HS-27A (cell line): ENCODE measurements at regions not wholly inside any gene's neighbourhood (a gene's known extent, or its start where the extent isn't known, plus 50 kb on each side); places are given as distances from the start of the nearest gene placed in this dataset.

Experiments used
- DNase-seq: peaks from one replicate; pipeline ENCODE4 v3.0.0-alpha.2; 2012; ENCODE audit warnings: low read depth, missing footprints

DNA sequence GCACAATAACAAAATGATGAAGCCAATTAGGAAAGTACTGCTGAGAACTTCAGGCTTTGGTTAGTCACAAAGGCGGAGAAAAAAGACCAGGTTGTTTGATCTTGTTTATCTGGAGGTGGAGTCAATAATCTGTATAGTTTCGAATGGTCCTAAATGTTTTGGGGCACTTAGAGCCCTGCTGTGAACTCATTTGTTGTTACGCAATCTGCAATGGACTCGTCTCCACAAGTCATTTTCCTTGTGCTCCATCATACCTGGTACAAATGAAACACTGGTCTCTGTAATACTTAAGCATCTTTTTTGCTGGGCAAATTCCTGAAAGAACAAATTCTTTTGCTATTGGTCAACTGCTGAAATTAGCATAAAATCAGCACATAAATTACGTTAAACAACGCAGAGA lies 430.5 kb downstream of the GATA3 start:
- DNase-seq = no peak

DNA sequence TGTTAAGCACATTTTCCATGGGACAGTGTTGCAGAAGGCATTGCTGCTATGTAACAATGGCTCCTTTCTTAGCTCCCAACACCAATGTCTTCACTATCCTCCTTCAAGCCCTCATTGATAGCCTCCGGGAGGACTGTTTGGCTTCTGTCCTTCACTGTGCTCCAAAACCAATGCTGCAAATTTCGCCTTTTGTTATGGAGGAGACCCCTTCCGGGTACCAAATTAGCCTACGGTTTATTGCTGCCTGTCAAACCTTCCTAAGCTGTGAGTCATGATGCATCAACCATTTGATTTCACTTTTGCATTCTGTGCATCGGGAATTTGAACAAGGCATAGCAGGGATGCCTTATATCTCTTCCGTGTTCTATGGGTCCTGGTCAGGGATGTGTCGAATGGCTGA lies 432.9 kb downstream of the GATA3 start:
- no peak for DNase-seq

DNA sequence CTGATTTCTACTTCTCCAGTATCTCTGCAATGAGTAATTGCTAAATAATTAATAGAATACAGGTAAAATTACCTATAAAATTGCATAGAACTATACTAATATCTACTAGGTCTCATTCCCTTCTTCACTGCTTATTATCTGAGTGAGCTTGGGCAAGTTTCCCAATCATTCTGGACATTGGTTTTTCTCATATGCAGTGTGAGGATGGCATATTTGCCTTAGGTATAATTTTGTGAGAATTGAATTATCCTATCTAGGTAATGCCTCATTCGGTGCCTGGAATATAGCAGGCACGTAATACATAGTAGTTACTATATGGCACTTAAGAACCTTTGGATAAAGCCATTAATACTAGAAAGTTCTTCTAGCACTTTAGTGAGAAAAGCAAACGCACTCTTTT lies 434.7 kb downstream of the GATA3 start:
- no peak for DNase-seq

DNA sequence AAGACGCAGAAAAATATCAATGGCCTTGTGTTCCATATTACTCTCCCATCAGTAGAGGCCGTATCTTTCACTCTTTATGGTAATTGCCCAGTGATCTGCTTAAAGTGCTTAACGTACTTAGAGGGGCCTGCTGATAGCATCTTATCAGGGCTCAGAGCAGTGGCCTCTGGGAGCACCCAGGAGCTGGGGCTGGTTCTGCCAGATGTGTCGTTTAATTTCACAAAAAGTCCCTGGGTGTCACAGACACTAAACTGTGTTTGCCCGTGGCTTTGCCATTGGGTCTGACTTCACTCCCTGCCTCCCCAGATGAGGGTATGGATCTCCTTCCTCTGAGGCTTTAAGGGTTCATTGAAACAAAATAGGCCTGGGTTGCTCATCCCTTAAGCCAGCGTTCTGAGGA lies 435.3 kb downstream of the GATA3 start:
- DNase-seq = no peak

DNA sequence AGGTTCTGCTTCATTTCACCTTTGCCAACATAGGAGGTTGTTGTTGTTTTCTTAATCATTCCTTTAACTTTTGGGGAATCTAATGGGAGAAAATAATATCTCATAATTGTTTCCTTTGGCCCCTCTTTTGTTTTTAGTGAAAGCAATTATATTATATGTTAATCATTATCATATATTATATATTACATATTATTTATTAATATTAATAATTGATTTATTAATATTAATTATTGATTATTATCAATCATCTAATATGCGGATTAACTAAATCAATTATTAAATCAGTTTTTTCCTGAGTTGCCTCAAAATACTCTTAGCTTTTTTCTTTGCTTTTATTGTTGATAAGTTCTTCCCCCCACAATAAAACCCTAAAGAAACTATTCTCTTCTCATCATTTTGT lies 443.8 kb downstream of the GATA3 start:
- no peak for DNase-seq

DNA sequence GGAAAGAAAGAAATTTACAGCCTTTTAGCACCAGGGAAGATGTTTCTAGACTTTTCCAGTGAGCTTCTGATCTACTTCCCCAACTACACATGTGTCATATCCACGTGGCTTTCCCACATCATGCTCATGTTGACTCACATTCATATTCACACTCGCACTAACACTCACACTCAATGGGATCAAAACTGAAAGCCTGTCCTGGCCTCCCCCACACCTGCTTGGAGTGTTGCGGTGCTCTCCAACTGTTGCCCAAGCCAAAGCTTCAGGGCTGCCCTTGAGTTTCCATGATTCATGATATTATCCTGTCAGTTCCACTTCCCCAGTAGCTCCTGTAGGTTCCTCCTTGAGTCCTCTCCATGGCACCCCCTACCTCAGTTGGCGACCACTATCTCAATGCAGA lies 444.4 kb downstream of the GATA3 start:
- no peak for DNase-seq

DNA sequence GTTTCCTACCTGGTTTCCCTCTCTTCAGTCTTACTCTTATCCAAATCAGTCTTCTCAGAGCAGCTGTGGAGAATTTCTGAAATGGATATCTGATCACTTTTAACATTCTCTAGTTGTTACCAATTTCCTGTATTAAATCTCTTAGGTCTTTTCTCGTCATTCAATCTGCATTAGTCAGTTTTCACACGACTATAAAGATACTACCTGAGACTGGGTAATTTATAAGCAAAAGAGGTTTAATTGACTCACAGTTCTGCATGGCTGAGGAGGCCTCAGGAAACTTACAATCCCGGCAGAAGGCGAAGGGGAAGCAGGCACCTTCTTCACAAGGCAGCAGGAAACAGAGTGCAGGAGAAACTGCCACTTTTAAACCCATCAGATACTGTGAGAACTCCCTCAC lies 444.8 kb downstream of the GATA3 start:
- no peak for DNase-seq

DNA sequence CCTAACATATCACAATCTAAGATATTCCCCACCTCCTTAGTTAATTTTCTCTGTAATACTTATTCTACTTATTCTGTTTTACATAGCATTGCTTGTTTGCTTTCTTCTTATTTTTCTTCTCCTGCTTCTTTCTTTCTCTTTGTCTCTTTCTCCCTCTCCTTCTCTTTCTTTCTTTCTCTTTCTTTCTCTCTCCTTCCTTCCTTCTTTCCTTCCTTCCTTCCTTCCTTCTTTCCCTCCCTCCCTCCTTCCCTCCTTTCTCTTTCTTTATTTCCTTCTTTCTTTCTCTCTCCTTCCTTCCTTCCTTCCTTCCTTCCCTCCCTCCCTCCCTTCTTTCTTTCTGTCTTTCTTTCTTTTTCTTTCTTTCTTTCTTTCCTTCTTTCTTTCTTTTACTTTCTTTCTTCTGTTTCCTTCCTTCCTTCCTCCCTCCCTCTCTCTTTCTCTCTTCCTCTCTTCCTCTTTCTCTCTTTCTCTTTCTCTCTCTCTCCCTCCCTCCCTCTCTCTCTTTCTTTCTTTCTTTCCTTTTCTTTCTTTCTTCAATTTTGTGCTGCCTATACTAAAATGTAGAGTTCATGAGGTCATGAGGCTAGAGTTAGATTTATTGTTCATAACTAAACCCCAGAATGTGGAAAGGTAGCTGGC lies 445.4 kb downstream of the GATA3 start:
- DNase-seq = no peak

DNA sequence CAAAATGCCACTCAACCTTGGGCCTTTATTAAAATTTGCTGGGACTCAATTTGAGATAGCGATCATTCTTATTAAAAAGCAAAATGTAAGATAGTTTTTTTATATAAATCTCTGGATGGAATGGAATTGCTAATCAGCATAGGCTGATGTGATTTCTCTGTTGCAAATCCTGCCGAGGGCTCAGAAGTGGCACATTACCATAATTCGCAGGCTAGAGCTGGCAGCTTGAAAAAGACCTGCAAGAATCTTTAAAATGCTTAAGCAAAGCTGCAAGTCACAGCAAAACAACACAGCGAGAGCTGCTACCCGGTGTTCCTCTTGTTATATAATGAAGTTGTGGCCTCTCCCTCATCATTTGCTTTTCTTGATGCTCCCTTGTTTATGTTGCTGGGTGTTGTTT lies 448.1 kb downstream of the GATA3 start:
- DNase-seq = no peak

DNA sequence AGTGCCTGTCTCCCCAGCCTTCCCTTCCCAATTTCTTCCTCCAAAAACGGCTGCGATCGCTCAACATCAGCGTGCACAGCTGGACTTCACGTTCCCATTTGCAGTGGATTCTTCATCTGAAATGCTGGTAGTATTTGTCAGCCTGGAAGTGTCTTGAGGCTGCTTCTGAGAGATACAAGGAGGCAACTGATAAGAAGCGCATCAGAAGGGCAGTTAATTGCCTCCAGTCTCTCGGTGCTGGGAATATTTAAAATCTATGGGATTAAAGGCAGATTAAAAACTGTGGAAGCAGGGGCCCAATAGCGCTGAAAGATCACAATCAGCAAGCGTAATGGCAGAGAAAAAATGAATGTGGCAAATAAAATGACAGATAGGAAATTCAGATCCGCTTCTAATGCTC lies 450.0 kb downstream of the GATA3 start:
- DNase-seq = no peak

DNA sequence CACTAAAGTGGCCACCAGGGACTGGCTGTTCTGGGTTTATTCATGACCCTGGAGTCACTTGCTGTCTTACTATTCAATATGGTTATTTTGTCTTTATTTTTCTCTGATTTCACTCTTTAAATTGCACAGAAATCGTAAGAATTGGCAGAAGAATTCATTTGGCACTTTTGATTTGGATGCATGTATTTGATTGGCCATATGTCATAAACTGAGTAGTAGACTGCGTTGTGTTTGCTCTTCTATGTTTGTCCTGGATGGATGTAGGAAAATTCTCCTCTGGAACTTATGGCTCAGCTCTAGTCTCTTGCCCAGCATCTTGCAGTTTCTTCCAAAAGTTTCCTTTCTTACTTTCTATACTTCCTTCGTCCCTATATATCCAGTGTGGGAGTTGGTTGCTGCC lies 452.7 kb downstream of the GATA3 start:
- DNase-seq = no peak

DNA sequence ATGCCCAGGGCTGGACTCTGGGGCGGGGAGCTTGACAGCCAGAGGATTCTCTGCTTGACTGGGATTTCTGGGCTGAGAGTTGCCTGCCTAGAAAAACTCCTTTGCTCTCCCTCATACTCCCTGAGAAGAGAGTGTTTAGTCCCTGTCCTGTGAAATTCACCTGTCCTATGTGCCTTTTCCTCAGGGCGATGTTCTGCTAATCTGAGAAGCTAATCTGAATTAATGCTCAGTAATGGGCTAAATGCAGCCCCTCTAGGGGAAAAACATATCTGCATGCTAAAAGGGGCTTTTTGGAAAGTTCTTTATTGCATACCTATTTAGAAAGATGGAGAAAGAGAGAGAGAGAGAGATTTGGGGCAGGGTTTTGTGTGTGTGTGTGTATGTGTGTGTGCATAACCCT lies 454.4 kb downstream of the GATA3 start:
- DNase-seq = no peak

DNA sequence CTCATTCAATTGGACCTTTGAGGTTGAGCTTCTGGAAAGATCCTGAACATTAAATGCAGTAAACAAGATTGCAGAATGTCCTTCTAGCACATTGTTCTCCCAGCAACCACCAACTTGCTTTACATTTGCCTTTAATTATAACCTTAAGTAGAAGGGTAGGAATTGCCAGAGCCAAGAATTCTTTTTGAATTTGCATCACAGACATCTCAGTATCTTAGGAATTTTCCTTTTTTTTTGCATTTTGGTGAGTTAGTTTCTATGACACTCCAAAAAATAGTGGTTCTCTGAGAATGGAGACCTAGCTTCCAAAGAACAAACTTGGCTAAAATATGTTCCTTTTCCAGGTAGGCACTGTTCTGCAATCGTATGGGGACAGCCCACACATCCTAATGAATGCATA lies 456.0 kb downstream of the GATA3 start:
- DNase-seq = no peak

DNA sequence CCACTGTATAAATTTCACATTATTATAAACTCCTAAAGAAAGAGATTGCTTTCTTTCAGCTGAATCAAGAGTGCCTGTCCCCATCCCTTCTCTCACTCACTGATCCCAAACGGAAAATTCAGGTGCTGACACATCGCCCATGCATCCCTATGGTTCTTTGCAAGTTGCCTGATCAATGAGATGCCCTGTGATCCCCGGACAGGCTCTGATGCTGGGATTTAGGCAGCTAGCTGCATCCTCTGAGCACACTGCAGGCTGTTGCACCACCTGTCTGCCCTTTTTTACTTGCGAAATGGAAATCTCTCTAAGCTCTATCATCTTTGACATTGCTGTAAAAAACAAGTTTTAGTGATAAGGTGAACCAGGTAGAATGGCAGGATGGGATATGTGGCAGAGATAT lies 456.5 kb downstream of the GATA3 start:
- DNase-seq = no peak

DNA sequence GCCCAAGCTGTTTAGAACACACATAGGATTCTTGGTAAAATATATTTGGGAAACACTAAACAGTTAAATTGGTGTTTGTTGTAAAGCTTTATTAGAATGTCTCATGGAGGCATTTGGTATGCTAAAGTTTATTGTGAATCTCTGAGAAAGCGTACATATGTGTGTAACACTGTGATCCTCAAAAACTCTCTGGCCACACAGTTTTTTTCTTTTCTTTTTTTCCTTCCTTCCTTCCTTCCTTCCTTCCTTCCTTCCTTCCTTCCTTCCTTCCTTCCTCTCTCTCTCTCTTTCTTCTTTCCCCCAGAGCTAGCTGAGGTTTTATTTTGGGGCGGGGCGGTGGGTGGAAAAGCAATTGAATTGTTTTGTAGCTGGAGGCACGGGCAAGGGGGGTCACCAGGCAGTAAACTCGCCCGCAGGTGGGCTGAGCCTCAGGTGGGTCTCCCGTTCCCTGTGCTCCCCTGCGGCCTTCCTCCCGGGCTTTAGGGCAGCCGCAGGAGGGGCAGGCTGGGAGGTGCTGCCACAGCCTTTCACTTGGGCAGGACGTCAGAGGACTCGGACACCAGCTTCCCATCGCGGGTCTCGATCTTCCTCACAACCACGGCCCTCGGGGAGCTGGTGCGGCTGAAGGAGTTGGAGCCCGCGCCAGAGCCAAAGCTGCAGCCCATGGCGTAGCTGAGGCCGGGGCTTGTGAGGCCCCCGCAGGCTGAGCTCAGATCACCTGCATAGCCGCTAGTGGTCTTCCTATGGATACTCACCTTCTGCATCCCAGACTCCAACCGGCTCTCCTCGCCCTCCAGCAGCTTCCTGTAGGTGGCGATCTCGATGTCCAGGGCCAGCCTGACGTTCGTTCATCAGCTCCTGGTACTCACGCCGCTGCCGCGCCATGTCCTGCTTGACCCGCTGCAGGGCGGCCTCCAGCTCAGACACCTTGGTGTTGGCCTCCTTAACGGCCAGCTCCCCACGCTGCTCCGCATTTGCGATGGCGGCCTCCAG lies 459.0 kb downstream of the GATA3 start:
- DNase-seq = no peak

DNA sequence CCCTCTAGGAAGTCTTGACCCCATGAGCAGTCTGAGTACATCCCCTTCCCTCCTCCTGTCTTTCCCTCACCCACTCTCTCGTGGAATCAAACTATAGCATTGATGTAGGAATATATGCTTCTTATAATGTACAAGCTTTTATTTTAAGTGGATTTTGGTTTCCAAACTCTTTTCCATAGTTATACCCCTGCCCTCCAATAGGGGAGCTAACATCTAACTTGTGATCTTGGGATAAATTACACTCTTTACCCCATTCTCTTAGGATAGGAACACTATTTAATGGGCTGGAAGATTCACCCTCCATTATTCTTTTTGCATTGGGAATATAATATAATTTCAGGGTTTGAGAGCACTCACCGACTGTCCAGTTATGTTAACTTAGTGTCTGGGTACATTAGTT lies 465.9 kb downstream of the GATA3 start:
- no peak for DNase-seq

DNA sequence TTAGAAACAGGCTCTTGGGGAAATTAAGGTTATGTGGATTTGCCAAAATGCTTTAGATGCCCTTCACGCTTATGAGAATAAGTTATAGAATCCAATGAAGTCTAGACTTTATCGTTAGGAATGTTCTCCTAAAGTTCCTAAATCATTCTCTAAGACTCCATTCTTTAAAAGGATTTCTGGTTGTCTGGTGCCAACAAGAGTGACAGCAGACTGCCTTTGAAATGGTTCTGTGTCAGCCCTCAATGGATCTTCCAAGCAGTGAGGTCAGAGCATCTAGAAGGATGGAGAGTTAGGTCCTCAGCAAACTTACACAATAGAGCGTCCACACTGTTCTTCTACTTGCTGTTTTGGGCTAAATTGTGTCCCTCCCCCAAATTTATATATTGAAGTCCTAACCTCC lies 473.3 kb downstream of the GATA3 start:
- DNase-seq = no peak

DNA sequence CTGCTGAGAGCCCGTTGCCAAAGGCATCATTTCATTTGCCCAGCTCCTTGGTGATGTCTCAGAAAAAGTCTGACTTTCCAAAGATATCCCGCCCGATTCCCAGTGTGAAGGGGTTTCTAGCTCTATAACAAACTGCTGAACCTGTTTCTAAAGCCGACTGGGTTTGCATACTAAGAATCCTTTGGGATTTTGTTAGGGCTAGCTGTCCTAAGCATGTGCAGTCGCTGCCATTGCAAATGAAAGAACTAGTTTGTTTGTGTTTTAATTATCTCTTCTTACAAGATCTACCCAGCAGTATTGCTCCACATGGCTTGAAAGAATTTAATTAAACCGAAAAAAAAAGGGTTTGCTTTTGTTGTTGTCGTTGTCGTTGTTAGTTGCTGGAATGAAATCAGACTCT lies 476.6 kb downstream of the GATA3 start:
- DNase-seq = no peak

DNA sequence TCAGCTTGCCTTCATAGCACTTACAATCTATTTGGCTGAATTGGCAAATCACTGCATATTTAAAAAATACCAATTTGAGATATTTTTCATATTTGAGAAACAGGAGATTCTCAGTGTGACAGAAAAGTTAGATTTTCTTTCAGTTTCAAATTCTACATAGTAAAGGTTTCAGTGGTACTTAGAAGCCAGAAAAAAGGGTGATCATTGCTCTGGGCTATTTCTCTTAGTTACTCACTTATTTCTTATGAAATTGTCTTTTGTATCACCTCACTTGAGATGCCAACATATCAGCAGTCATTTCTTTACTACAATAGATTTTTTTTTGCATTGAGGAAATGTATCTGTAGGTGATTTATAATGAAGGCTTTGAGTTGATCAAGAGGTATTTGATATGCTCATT lies 478.2 kb downstream of the GATA3 start:
- DNase-seq = no peak

DNA sequence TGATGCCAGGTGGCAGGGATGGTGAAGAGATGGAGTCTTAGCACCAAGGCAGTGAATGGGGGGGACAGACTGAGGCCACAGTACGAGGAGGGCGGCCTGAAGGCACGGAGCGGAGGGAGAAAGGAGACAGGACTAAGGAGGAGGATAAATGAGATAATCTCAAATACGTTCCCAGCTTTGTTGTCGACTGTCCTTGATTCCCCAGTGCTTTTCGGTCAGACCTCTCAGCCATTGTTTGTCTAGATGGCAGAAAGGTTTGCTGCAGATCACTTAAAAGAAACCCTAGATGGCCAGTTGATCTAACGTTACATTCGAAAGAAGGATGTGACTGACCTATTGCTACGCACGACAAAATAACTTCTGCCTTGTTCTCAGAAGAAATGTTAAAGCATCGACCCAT lies 479.0 kb downstream of the GATA3 start:
- DNase-seq = no peak

DNA sequence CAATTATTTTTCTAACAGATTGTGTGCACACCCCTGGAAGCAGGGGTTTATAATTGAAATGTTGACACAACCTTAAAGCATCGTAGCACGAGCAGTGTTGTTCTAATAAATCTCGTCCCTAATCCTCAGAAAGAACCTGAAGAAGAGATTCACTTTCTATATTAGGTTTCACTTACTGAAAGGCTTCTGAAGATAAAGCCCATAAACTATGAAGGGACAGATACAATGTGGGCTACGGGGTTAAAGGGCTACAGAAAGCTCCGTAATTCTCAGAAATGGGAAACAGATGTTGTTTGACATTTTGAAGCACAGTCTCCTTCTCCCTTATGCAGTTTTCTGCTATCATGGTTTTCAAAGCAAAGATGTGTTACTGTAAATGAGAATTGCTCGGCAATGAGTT lies 479.6 kb downstream of the GATA3 start:
- no peak for DNase-seq

DNA sequence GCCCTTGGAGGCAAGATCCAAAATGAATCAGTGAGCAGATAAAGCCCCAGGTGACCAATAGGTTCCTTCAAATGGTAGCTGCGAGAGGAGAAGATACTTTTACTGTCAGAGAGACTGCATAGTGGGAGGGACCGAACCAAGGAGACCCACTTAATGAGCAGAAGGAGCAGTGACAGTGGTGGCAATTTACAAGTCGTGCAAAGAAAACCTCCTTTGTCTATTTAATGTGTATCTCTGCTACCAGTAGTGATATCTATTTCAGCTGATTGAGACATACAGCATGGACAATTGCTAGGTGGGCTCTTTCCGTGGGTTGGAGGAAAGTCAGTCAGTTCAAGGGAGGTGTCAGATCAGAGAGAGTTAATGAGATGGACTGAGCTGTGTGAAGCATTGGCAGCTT lies 480.4 kb downstream of the GATA3 start:
- DNase-seq = no peak

DNA sequence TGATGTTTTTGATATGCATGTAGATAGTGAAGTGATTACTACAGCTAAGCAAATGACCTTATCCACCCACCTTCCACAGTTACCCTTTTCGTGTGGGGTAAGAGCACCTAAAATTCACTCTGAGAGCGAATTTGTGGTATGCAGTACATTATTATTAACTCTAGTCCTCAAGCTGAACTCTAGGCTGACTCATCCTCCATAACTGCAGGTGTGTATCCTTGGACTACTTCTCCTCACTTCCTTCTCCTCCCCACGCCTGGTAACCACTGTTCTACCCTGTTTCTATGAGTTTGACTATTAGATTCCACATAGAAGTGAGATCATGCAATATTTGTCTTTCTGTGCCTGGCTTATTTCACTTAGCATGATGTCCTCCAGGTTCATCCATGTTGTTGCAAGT lies 484.6 kb downstream of the GATA3 start:
- DNase-seq = peak; percentile 3
